ENCODE measurements at regions not wholly inside any gene's neighbourhood (a gene's known extent, or its start where the extent isn't known, plus 50 kb on each side); places are given as distances from the start of the nearest gene placed in this dataset.

DNA sequence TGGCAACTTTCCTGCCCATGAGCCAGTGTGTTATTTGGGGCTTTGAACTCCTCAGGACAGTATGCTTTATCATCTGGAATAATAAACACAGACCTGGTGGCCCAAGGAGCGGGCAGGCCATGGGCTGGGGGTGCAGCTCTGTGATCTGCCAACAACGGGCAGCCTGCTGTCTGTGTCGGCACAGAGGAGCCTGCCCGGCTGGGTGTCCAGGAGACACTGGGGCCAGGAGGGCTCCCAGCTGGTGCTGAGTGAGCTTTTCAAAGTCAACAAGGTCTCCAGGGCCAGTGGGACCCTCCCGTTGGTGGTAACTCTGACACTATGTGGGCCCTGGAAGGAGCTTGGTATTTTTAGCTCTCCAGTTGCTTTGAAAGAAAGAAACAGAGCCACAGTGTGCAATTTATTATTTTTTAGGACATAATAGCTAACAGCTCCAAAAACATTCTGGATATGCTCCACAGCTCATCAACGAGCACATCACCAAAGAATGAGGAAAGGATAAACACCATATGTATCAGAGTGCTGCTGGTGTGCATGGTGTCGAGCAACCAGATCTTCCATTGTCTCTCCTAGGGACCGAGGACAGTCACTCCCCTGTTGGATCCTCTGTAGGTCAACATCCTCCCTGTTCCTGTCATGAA is 488.7 kb upstream of the USP24 start:
- TF ChIP-seq CTCF (IDR thresholded peaks at IDR 0.05; ENCODE audit: insufficient read depth, low read length) (no peak), REST (IDR thresholded peaks at IDR 0.05; ENCODE audit: insufficient replicate concordance, low read depth) (no peak), POLR2AphosphoS5 (IDR thresholded peaks at IDR 0.05; ENCODE audit: low read depth) (no peak)
